CD4-positive, alpha-beta T cell treated with Interleukin-15 for 4 hours (primary cell): ENCODE measurements at regions not wholly inside any gene's neighbourhood (a gene's known extent, or its start where the extent isn't known, plus 50 kb on each side); places are given as distances from the start of the nearest gene placed in this dataset.

Experiments
- DNase-seq: peaks from one replicate; pipeline ENCODE4 v3.0.0-alpha.2; 2020; ENCODE audit warnings: low spot score

DNA sequence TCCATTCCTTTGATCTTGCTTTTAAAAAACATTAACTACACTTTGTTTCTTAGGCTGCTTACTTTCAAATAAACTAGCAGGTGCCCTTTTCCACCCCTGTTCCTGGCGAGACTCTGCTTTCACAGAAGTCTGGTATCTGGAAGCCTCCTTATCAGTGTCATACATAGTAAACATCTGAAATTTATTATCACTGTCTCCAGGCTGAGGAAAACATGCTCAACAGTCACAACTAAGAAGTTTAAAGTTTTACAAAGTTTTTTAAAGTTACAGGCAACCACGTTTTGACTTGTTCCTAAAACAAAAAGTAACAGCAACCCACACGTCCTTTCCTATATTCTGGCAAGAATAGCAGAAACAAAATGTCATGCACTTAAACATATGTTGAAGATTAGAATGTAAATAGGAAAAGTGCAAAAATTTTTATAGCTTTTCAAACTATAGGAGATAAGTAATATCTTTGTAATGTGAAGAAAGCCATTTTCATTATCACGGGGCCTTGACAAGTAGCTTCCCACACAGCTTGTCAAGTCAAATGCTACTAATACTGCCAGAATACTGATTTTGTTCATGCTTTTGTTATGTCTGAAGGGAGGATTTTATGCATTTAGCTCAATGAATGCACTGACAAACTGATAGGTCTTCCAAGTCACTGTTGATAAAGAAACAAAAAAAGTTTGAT is 275.2 kb upstream of the KCNMB2 start:
- no peak for DNase-seq

DNA sequence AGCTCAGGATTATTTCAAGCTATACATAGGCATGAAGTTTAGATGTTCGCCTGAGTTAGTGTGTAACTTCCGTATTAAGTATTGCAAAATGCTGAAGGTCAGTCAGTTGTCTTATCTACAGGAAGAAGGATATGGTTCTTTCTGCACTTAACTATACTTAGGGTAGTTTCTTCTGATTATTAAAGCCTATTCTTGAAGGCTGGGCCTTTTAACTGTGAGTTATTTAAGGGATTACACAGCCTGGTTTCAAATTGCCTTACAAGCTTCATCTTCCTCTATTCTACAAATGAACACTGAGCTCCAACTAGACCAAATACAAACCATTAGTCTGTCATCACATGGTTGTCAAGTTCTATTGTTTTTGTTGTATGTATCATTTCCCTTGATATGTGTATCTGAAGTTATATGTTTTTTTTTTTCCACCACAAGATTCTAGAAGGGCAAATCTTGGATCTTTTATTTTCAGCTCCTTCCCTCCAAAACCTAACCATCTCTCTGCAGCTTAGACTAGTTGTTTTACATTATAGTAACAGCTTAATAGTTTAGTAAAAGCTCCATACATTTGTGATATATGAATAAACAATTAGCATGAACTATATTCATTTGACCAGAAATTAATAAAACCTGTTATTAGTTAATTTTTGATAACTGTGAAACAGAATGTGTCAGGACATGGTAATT is 272.9 kb upstream of the KCNMB2 start:
- DNase-seq, result no peak

DNA sequence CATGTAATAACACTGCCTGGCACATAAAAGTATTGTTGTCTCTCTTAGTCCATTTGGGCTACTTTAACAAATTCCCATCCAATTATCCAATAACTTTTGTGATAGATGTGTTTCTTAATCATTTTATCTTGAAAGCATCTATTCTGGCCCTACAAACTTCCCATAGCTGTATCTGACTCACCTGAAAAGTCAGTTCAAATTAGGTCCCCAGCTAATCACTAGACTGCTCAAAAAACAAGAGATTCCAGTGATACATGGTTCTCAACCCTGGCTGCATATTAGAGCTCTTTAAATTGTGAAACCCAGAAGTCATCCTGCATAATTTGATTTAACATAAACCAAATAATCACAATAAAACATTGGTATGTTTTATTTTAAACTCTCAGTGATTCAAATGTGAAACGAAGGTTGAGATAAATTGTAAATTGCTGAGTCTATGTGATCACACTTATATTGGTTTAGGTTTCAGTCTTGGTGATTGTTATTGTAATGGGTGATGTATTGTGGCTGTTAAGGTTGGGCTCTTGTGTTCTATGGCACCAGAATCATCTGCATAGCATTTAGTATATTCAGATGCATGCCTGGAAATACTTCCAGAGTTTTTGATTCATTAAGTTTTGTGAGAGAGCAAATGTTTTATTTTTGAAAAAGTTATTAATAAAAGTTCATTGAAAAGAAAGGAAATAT is 268.9 kb upstream of the KCNMB2 start:
- DNase-seq, result no peak

DNA sequence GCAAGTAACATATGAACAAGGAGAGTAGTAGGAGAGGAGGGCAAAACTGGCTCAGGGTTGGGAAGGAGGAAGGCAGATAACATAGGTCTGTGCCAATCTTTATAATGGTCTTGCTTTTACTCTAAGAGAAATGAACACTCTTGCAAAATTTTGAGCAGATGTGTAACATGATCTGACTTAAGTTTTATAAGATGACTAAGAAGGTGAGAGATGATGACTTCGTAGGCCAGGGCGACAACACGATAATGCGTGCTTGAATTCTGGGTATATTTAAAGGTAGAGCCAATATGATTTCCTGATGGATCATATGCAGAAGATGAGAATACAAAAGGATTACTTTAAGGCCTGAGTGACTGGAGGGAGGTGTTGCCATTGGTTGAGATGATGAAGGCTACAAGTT is 265.4 kb upstream of the KCNMB2 start:
- no peak for DNase-seq

DNA sequence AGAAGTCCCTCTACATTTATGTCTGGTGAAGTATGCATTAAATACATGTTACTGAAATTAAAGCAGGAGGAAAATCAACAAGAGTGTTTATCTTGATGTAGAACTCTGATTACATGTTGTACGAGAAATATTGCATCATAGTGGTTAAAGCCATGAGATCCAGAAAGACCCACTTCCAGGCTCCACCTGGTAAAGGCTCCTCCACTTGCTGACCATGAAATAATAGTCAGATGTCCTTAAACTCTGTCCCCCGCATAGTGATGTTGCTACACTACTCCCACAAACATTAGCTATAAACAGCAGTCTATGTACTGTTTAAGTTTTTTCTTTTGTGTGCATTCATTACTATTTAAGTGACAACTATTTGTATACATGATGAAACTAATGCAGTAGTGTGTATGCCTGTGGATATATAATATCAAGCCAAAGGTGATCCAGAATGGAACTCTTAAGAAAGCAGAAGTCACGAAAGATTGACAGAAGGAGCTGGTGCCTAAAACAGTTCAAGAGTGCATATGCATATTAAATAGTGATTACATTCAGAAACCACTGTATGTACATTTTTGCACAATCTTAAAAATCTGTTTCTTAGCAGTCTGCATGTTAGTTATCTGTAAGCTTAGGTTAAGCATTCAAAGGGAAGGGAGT is 264.4 kb upstream of the KCNMB2 start:
- no peak for DNase-seq

DNA sequence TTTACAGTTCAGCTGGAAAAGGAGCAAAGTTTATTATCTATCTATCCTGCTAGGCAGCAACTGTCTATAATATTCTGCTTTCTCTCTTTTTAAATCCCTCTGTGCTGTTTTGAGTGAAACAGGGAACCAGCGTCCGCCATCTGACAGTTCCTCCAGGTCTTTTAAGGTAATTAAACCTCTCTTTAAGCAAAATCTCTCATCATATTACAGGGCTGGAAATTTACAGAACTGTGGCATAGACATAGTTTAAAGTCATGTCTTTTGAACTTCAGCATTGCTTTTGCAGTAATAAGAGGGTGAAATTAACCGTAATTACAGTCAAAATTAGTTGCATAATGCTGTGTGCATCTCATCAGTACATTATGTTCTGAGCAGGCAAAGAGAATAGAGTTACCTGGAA is 263.4 kb upstream of the KCNMB2 start:
- DNase-seq, result no peak

DNA sequence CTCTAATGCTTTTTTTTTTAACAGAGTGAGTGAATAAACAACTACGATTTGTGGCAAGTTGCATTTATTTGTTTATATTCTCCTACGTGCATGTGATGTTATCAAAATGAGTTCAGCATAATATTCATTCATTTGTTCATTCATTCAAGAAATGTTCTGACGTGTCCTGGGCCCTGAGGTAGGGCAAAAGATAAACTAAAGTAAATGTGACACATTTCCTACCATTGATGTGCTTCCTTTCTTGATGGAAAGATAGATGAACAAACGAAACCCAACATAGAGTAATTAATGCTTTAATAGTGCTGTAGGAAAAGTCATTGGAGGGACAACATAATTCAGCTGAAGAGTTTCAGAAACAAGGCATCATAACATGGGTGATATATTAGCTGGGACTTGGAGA is 261.5 kb upstream of the KCNMB2 start:
- no peak for DNase-seq

DNA sequence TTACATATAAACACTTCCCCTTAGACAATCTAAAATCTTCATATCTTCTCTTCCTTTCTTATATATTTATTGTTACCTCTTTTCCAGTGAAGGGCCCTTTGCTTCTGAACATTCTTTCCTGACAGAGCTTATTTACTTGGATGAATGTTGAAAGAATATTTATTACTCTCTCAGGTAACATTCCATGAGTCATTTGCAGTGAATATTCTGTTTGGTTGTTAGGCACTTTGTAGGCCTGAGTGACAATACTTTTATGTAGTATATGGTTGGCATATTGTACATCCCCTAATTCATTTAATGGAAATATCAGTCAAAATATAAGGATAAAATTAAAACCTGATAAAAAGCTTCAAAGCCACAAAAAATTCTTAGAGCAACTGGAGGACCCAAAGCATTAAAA is 260.9 kb upstream of the KCNMB2 start:
- no peak for DNase-seq

DNA sequence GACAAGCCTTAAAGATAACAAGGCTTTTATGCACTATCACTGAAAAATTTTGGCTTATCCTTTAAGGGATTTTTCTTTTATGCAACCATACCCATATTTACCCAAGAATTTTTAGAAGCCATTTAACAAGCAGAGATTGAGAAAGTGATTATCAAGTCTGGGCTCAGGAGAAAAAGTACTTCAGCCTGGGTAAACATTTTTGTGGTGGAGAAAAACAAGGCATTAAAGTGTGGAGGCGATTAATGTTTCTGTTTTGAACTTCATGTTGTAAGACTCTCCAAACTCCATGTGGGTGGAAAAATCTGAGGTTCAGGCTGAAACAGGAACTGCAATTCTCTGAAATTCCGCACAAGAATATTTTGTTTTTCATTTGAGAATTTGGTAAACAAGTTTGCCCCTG is 260.4 kb upstream of the KCNMB2 start:
- DNase-seq, result no peak

DNA sequence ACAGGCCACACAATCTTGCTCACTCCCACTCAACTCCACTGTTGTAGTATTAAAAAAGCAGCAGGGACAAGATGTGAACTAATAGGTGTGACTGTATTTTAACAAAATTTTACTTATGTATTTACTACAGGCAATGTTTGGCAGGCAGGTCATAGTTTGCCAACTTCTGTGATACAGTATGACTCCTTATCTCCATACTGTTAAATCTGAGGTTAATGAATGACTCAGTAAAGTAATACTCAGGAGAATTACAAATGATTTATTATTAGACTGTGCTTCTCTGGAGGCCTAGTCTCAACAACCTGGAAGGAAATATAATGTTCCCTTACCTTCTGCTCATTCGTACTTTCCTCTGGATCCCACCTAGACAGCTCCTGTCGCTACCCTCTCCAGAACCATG is 258.6 kb upstream of the KCNMB2 start:
- DNase-seq, result no peak

DNA sequence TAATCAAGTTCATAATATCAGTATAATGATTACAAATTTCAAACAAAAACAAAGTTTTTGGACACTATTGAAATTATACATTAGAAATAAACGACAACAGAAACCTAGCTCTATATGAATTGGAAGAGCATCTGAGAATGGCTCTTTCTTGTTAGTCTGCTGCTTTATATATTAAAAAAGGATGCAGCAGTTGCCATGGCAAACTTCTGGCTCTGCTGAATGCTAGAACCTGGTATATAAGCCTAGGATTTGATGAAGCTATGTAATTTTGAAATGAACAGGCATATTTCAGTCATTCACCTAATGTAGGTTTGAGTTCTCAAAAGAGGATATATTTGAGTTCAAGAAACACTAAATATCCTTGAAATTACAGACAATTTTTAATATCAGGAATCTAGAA is 252.7 kb upstream of the KCNMB2 start:
- no peak for DNase-seq

DNA sequence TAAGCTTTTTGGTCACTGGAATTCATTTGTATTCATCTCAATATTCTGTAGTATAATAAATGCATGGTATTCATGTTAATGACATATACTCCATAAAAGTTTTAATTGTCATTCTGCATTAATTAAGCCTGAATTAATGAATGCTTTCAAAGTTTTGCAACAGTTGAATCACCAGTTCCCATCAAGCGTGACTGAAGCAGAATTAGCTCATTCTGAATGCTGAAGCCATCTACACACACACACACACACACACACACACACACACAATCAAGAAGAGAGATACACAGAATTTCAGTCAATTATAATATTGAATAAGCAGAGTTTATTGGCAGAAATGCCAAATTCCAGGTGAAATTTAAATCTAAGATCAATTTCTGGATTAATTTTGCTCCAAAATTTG is 252.1 kb upstream of the KCNMB2 start:
- no peak for DNase-seq

DNA sequence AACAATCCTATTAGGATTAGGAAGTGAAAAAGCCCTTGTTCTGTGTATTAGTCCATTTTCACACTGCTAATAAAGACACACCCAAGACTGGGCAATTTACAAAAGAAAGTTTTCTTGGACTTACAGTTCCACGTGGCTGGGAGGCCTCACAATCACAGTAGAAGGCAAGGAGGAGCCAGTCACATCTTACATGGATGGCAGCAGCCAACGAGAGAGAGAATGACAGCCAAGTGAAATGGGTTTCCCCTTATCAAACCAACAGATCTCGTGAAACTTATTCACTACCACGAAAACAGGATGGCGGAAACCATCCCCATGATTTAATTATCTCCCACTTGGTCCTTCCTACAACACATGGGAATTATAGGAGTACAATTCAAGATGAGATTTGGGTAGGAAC is 248.2 kb upstream of the KCNMB2 start:
- DNase-seq, result no peak

DNA sequence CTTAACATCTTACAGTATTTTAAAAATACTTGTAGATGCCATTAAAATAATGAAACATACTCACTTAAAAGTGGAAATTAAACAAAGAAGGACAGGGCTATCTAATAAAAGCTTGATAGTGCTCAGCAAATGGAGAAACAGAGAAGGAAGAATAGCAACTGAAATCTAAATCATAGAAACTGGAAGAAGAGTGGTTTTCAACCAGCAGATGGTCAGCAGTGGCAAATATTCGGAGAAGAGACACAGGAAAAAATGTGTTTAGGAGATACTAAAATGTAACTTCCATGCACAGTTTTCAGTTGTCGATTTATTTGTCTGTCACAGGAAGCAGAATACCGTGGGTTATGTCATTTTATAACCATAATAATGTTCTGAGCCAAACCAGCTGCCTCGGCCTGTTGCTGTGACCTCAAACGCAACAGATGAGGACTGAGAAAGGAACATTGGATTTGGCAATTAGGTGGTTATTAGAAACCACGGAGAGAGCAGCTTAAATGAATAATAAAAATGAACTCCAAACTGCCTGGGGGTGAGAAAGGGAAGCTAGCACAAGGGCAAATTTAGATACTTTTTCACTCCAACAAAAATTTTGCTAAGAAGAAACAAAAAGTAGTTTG is 246.6 kb upstream of the KCNMB2 start:
- no peak for DNase-seq

DNA sequence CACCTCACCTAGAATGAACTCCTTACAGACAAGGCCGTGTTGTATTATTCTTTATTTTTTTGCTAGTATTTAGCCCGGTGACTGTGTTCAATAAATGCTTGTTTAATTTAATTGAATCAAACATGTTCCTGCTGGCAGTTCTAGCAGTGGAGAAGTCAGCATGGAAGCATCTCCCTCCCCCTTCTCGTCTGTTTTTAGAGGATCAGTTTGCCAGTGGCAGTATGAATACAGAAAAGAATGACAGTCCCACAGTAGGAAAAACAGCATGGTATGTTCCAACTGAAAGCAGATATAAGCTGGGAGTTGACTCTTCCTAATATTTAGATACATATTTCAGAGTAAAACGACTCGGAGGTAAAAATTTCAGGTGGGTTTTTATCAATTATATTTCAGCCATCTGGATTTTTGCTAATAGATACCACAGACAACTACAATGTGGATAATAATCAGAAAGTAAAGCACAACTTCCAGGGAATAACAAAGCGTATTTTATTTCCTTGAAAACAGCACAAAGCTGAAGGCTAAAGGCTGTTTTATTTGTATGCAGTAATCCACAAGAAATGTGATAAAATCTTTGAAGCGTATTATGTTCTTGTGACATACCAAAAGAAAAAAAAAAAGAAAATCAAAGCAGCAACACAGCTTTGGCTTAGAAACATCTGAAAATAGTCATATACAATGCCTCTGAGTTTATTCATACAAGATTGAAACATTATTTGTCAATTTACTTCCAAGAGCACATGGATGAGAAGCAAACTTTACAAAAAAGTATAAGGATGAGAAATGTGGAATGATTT is 244.5 kb upstream of the KCNMB2 start:
- no peak for DNase-seq

DNA sequence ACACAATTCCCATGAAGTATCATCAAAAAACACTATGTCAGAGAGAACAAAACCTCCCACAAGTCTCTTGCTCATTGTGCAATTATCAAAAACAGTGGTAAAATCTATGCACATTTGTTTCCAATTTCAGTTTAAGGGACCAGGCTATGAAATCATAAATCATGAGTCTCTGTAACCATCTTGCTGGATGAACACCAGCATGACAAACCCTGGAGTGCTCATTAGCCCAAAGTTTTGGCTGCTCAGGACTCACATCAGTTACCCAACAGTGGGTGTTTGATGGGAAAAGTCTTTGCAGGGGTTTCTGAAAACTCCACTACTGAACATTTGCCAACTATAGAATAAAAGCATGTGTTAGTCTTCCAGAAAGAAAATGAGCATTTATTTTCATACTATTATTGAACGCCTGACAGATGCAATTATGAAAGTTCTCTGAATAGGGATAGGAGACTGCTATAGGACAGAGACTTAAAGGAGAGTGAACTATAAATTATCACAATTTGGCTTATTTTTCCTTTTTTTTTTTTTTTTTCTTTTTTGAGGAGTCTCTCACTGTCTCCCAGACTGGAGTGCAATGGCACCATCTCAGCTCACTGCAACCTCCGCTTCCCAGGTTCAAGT is 240.8 kb upstream of the KCNMB2 start:
- DNase-seq, result no peak

DNA sequence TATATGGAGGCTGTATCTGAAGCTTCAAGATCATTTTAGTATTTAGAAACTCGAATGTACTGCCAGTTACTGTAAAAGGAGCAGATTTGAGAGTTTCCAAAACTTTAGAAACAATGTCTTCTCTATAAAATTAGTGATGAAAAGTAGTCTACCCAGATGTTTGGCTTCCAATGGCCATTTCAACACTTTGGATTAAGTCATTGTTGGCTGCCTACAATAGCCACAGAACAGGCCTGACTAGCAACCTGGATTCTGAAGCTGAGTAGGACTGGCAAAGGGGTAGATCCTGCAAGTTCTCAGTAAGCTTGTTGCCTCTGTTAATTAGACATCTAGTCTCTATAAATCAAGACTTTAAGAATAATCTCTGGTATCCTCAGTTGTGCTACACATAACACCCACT is 239.0 kb upstream of the KCNMB2 start:
- no peak for DNase-seq

DNA sequence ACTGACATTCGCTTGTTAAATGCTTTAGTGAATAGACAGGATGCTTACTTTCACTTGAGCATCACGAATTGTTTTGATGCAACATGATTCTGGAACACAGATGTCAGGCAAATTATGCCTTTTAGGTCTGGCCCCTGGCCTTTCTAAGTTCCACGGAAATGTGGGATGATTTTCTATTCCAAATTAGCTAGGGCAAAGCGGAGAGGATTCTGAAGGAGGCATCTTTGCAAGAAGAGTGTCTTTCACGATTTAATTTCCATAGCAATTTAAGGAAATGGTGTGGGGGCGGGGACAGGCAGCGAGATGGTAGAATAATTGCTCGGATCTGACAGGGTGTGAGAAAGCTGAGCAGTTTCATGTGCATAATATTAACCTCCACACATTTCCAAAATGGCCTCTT is 238.5 kb upstream of the KCNMB2 start:
- DNase-seq, result no peak

DNA sequence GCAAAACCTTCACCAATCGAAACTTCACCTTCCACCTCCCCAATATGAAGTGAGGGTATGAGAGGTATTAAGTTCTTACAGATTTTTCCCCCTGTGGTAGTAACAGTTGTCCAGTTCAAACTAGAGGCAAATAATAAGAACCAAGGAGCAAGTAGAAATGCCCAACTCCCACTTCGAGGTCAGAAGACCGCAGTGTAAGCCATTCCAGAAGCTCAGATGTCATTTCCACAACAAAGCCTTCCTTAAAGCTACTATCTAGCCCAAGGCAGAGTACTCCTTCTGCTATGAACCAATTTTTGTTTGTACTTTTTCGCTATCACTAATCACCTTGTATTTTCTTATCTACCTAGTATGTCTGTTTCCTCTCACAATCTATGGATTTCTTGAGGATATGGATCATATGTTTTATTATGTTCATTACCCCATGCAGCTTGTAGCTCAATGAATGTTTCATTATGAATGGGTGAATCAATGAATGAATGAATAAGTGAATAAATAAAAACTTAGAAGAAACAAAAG is 235.7 kb upstream of the KCNMB2 start:
- DNase-seq, result no peak

DNA sequence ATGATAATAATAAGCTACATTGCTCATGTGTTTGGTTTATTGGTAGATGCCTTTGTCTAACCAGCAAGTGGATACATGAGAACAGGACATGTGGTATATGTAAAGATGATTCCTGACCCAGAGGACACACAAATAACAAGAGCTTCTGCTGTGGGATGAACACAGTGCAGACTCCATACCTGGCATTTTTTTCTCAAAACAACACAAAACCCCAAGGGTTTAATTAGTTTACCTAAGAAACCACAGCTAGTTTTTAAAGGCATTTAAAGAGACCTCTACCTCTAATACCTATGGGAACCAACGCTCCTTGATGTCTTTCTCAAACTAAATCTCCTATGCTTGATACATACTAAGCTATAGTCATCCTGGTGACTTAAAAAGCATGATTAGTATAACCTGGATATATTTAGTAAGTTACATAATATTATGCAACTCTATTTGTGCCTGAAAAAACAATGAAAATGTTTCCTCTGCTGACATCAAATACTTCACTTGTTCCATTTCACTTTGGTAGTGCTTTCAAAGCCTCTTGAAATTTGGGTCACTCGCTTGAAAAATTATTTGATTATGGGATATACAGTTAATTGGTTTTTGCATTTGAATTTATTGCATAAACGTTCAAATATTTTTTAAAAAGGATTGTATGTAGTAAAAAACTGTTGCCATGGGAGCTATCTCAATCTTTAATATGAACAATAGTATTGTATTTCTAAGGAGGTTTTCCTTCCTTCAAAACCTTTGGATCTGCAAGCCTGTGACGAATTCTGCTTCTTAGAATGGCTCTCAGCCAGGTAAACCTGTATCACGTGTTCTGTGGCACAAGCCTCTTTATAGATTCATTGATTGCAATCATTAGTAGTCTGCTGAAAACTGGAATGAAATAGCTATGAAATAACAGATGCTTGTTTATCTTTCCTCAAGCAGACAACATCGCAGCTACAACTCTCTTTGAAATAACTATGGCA is 233.0 kb upstream of the KCNMB2 start:
- DNase-seq, result no peak
